Calu3 (cell line): ENCODE measurements at regions not wholly inside any gene's neighbourhood (a gene's known extent, or its start where the extent isn't known, plus 50 kb on each side); places are given as distances from the start of the nearest gene placed in this dataset.
"Not testable (repeated sequence)": the region's sequence is repeated elsewhere in the genome, so short reads cannot be mapped to it uniquely, and the experiment has no call there.

Experiments used
- BruUV-seq: library from RNA; stranded (reverse); fragments of 400-500 nt; replicated peaks from 2 replicates; lab custom pipeline; 2021; lab: Mats Ljungman, UMichigan
- CTCF ChIA-PET: fragments of 300-600 bp; sonication (Branson Sonifier 250); formaldehyde crosslinking; loops from one replicate; lab custom pipeline; 2022; ENCODE audit warnings: antibody characterized with exemption; lab: Charles Lee
- DNase-seq: peaks from one replicate; pipeline ENCODE4 v3.0.0; 2022
- H3K27ac Mint-ChIP-seq: one replicate; pipeline ENCODE4 v1.8.0; 2022; ENCODE audit warnings: mixed read lengths; ENCODE audit not compliant: unreplicated experiment
- H3K27me3 Mint-ChIP-seq: one replicate; pipeline ENCODE4 v1.8.0; 2022; ENCODE audit warnings: mixed read lengths; ENCODE audit not compliant: unreplicated experiment
- H3K36me3 Mint-ChIP-seq: one replicate; pipeline ENCODE4 v1.8.0; 2022; ENCODE audit warnings: mild to moderate bottlenecking, moderate library complexity, mixed read lengths; ENCODE audit not compliant: insufficient read depth, unreplicated experiment
- H3K4me1 Mint-ChIP-seq: one replicate; pipeline ENCODE4 v1.8.0; 2022; ENCODE audit warnings: mild to moderate bottlenecking, low read depth, mixed read lengths; ENCODE audit not compliant: unreplicated experiment
- H3K4me3 Mint-ChIP-seq: one replicate; pipeline ENCODE4 v1.8.0; 2022; ENCODE audit warnings: mild to moderate bottlenecking, low read depth, moderate library complexity, mixed read lengths; ENCODE audit not compliant: unreplicated experiment
- H3K9me3 Mint-ChIP-seq: one replicate; pipeline ENCODE4 v1.8.0; 2022; ENCODE audit warnings: low read depth, mixed read lengths; ENCODE audit not compliant: unreplicated experiment
- intact Hi-C: fragments of 100-400 bp; cut with micrococcal nuclease; formaldehyde crosslinking; loops from one replicate; pipeline ENCODE4 v1.10.0; 2022; ENCODE audit not compliant: unreplicated experiment
- TF ChIP-seq, protein P1 (sequence below): fragments of 200-600 bp; IDR thresholded peaks from one replicate; pipeline ENCODE4 v1.8.0; 2022; ENCODE audit warnings: antibody characterized with exemption; ENCODE audit not compliant: unreplicated experiment

DNA sequence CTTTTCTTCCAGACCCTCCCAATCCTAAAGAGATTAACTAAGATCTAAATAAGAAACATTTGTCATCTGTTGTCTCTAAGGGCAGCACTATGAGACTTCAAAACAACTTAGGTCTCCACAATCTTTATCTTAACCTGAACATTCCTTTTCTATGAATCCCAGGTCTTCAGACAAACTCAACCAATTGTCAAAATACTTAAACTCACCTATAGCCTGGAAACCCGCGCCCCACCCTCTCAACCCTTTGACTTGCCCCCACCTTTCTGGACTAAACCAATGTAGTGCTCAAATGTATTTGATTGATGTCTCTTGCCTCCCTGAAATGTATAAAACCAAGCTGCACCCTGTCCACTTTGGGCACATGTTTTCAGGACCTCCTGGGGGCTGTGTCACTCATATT, 76.5 kb upstream of the DMRT1 start:
- intact Hi-C loops, result loop anchor here (1.0 to 5.0 kb wide), 4 partner anchors 68 to 418 kb away; no protein-coding TSS in a partner anchor
- Mint-ChIP-seq H3K9me3 (peaks cover 6% of the 10 kb centered on the region), H3K27ac (no peak overlapping the region), H3K4me1 (peaks cover 7% of the 10 kb centered on the region), H3K4me3 (no peak overlapping the region), H3K36me3 (peaks cover 4% of the 10 kb centered on the region), H3K27me3 (peaks cover 48% of the 10 kb centered on the region)
- CTCF ChIA-PET, result no interaction called here
- no peak for DNase-seq
- TF ChIP-seq, protein P1, sequence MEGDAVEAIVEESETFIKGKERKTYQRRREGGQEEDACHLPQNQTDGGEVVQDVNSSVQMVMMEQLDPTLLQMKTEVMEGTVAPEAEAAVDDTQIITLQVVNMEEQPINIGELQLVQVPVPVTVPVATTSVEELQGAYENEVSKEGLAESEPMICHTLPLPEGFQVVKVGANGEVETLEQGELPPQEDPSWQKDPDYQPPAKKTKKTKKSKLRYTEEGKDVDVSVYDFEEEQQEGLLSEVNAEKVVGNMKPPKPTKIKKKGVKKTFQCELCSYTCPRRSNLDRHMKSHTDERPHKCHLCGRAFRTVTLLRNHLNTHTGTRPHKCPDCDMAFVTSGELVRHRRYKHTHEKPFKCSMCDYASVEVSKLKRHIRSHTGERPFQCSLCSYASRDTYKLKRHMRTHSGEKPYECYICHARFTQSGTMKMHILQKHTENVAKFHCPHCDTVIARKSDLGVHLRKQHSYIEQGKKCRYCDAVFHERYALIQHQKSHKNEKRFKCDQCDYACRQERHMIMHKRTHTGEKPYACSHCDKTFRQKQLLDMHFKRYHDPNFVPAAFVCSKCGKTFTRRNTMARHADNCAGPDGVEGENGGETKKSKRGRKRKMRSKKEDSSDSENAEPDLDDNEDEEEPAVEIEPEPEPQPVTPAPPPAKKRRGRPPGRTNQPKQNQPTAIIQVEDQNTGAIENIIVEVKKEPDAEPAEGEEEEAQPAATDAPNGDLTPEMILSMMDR, result no peak
- BruUV-seq, result no TSS peak

DNA sequence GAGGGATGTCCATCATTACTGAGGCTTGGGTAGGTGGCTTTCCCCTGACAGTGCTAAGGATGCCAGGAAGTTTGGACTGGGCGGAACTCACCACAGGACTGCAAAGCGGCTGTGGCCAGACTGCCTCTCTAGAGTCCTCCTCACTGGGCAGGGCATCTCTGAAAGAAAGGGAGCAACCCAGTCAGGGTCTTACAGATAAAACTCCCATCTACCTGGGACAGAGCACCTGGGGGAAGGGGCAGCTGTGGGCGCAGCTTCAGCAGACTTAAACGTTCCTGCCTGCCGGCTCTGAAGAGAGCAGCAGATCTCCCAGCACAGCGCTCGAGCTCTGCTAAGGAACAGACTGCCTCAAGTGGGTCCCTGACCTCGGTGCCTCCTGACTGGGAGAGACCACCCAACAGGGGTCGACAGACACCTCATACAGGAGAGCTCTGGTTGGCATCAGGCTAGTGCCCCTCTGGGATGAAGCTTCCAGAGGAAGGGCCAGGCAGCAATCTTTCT, 74.4 kb upstream of the DMRT1 start:
- H3K4me1 Mint-ChIP-seq, H3K36me3 Mint-ChIP-seq, H3K4me3 Mint-ChIP-seq, intact Hi-C loops, BruUV-seq, H3K9me3 Mint-ChIP-seq, DNase-seq, H3K27ac Mint-ChIP-seq: not testable (repeated sequence)
- CTCF ChIA-PET, result interaction anchor here (1.1 kb wide), 1 partner anchor 417 kb away, joined by 4 read pairs; no protein-coding TSS in a partner anchor
- peaks cover 55% of the 10 kb centered on the region for H3K27me3 Mint-ChIP-seq

DNA sequence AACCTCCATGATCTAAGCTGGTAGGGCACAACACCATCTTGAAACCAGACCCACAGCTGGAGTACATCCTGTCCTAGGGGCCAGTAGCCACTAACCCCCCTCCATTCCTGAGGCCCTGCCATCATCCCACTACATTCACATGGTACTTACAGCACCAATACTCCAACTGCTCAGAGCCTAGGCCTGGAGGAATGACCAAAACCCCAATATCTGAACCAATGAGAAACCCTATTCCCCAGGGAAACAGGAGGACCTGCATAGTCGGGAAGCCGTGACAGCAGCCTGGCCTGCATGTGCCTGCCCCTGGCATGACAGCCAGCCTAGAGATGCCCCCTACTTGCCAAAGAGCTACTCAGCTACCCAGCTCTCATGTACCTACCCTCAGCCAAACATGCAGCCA, 65.4 kb upstream of the DMRT1 start:
- DNase-seq, result no peak
- Mint-ChIP-seq H3K4me1 (no peaks in the 10 kb centered on the region), H3K36me3 (no peaks in the 10 kb centered on the region), H3K4me3 (no peak overlapping the region), H3K27me3 (peaks cover 9% of the 10 kb centered on the region), H3K9me3 (no peaks in the 10 kb centered on the region), H3K27ac (no peak overlapping the region)
- intact Hi-C loops, result no loop called here
- TF ChIP-seq, protein P1, result no peak
- BruUV-seq, result no TSS peak
- CTCF ChIA-PET, result interaction anchor here (0.7 kb wide), 1 partner anchor 121 kb away, joined by 3 read pairs; no protein-coding TSS in a partner anchor

GRCh38 chr9:777978-778377, 63.5 kb upstream of the DMRT1 start:
- H3K27me3 Mint-ChIP-seq, result no peaks in the 10 kb centered on the region
- CTCF ChIA-PET, result no interaction called here
- H3K36me3 Mint-ChIP-seq, result no peaks in the 10 kb centered on the region
- no peak for DNase-seq
- no peak overlapping the region for H3K4me3 Mint-ChIP-seq
- H3K27ac Mint-ChIP-seq, result no peak overlapping the region
- no TSS peak for BruUV-seq
- no peaks in the 10 kb centered on the region for H3K4me1 Mint-ChIP-seq
- intact Hi-C loops, result no loop called here
- TF ChIP-seq, protein P1, result no peak
- H3K9me3 Mint-ChIP-seq, result no peaks in the 10 kb centered on the region

GRCh38 chr9:784202-784601, 57.3 kb upstream of the DMRT1 start:
- Mint-ChIP-seq H3K9me3 (no peaks in the 10 kb centered on the region), H3K36me3 (no peaks in the 10 kb centered on the region), H3K27me3 (no peaks in the 10 kb centered on the region), H3K4me1 (no peaks in the 10 kb centered on the region), H3K4me3 (no peak overlapping the region), H3K27ac (no peak overlapping the region)
- TF ChIP-seq, protein P1, result no peak
- CTCF ChIA-PET, result no interaction called here
- DNase-seq, result no peak
- intact Hi-C loops, result no loop called here
- no TSS peak for BruUV-seq
